Right lobe of liver (tissue), 6 donors: ENCODE measurements at regions not wholly inside any gene's neighbourhood (a gene's known extent, or its start where the extent isn't known, plus 50 kb on each side); places are given as distances from the start of the nearest gene placed in this dataset.

Experiments
- ATAC-seq, 4 donors: fragments of 200-7000 bp; cut with Tn5 transposase; one replicate each; pipeline ENCODE4 v1.9.1; 2020; ENCODE audit warnings: mild to moderate bottlenecking in 4 of 4, moderate library complexity in 4 of 4
- DNase-seq, 3 donors: peaks; one replicate each; pipeline ENCODE4 v3.0.0-alpha.2; 2020
- H3K27ac ChIP-seq, 3 donors: fragments of 200-600 bp; one replicate each; pipeline ENCODE4 v1.8.0; 2022
- H3K27me3 ChIP-seq, 2 donors: fragments of 200-600 bp; one replicate each; pipeline ENCODE4 v1.8.0; 2022
- H3K36me3 ChIP-seq, 4 donors: fragments of 200-600 bp; sonication (generic) in 1 of 4; one replicate each; pipeline versions ENCODE4 v1.5.1 to v1.8.0; 2017 to 2022; ENCODE audit warnings: control low read depth in 1 of 4
- H3K4me1 ChIP-seq, 4 donors: fragments of 200-600 bp; sonication (generic) in 1 of 4; one replicate each; pipeline versions ENCODE4 v1.5.1 to v1.8.0; 2017 to 2022; ENCODE audit warnings: control low read depth in 1 of 4
- H3K4me3 ChIP-seq, 3 donors: fragments of 200-600 bp; one replicate each; pipeline ENCODE4 v1.8.0; 2022
- H3K9me3 ChIP-seq, 4 donors: fragments of 200-600 bp; sonication (generic) in 1 of 4; one replicate each; pipeline versions ENCODE4 v1.5.1 to v1.8.0; 2017 to 2022; ENCODE audit warnings: control low read depth in 1 of 4
- CTCF ChIP-seq, 4 donors: fragments of 200-600 bp in 3 of 4; fragments of 450-650 bp in 1 of 4; IDR thresholded peaks; one replicate each; pipeline versions ENCODE4 v1.5.1 to v1.8.0; 2016 to 2022; ENCODE audit warnings: antibody characterized with exemption in 4 of 4, mild to moderate bottlenecking in 2 of 4
- POLR2A ChIP-seq: fragments of 450-650 bp; IDR thresholded peaks from one replicate; pipeline ENCODE4 v1.6.1; 2017; ENCODE audit warnings: antibody characterized with exemption, mild to moderate bottlenecking
- WGBS: methylation state at CpG from one replicate; pipeline ENCODE4 v1.1.6; 2018; ENCODE audit warnings: low coverage, low lambda C conversion rate; ENCODE audit not compliant: insufficient coverage; ENCODE audit errors: missing lambda C conversion rate; 5-methylcytosine and 5-hydroxymethylcytosine counted together
- intact Hi-C, 2 donors: fragments of 100-400 bp; cut with DNase I; formaldehyde crosslinking; loops; one replicate each; pipeline versions ENCODE4 v1.11.2 to v1.14.1; 2022
- donor health status: DM: no; HTN: yes; CAD: no.
- donor health status: DM: no; HTN: no; CAD: no.
- donor health status: DM: no; HTN: no; CAD: no.
- donor health status: DM: no; HTN: yes; CAD: no.
- donor health status: DM: no; HTN: yes; CAD: no.

- Histone ChIP-seq H3K36me3 (no peaks in the 10 kb centered on the region), H3K27ac (no peak overlapping the region), H3K27me3 (no peaks in the 10 kb centered on the region), H3K4me3 (no peak overlapping the region), H3K4me1 (no peaks in the 10 kb centered on the region), H3K9me3 (no peaks in the 10 kb centered on the region)
- no peak for TF ChIP-seq POLR2A
- no peak for TF ChIP-seq CTCF (IDR thresholded peaks at IDR 0.05)
- intact Hi-C loops = no loop called here
- DNase-seq (no peak), ATAC-seq (no peak)
- whole genome bisulfite sequencing = 41% methylated on average over 3 of the region's 3 CpGs
Measured at GRCh38 chr5:117299936-117300328, 725.3 kb upstream of the SEMA6A start.

GRCh38 chr5:117299224-117299935 is 724.8 kb upstream of the SEMA6A start:
- no peaks in the 10 kb centered on the region for H3K36me3 ChIP-seq
- H3K9me3 ChIP-seq = no peaks in the 10 kb centered on the region
- no peaks in the 10 kb centered on the region for H3K27me3 ChIP-seq
- 44% methylated on average over 5 of the region's 5 CpGs for WGBS
- DNase-seq (no peak), ATAC-seq (no peak)
- intact Hi-C loops = no loop called here
- TF ChIP-seq CTCF (IDR thresholded peaks at IDR 0.05) (no peak), POLR2A (no peak)
- H3K4me3 ChIP-seq = no peak overlapping the region
- no peak overlapping the region for H3K27ac ChIP-seq
- H3K4me1 ChIP-seq = no peaks in the 10 kb centered on the region

GRCh38 chr5:117296872-117297271 is 722.2 kb upstream of the SEMA6A start:
- H3K4me3 ChIP-seq = no peak overlapping the region
- no peak for TF ChIP-seq CTCF (IDR thresholded peaks at IDR 0.05)
- no peak for TF ChIP-seq POLR2A
- WGBS = 28% methylated on average over 2 of the region's 2 CpGs

GRCh38 chr5:117295941-117296340 is 721.3 kb upstream of the SEMA6A start:
- intact Hi-C loops = no loop called here
- ATAC-seq (no peak), DNase-seq (no peak)
- H3K36me3 ChIP-seq = no peaks in the 10 kb centered on the region
- 24% methylated on average over 1 of the region's 1 CpG for WGBS
- H3K27me3 ChIP-seq = no peaks in the 10 kb centered on the region
- TF ChIP-seq POLR2A (no peak), CTCF (IDR thresholded peaks at IDR 0.05) (no peak)
- H3K27ac ChIP-seq = no peak overlapping the region
- H3K4me3 ChIP-seq = no peak overlapping the region
- H3K4me1 ChIP-seq = no peaks in the 10 kb centered on the region
- H3K9me3 ChIP-seq = no peaks in the 10 kb centered on the region

More at GRCh38 chr5:117296872-117297271, 722.2 kb upstream of the SEMA6A start:
- DNase-seq (no peak), ATAC-seq (no peak)
- intact Hi-C loops = no loop called here
- H3K27ac ChIP-seq = no peak overlapping the region
- no peaks in the 10 kb centered on the region for H3K9me3 ChIP-seq
- no peaks in the 10 kb centered on the region for H3K27me3 ChIP-seq
- no peaks in the 10 kb centered on the region for H3K36me3 ChIP-seq
- no peaks in the 10 kb centered on the region for H3K4me1 ChIP-seq

GRCh38 chr5:117286813-117287212 is 712.2 kb upstream of the SEMA6A start:
- H3K4me1 ChIP-seq = no peaks in the 10 kb centered on the region
- intact Hi-C loops = no loop called here
- DNase-seq = no peak
- H3K9me3 ChIP-seq = no peaks in the 10 kb centered on the region
- ATAC-seq = no peak
- WGBS = 18% methylated on average over 1 of the region's 1 CpG
- no peak overlapping the region for H3K27ac ChIP-seq
- no peak overlapping the region for H3K4me3 ChIP-seq
- H3K27me3 ChIP-seq = no peaks in the 10 kb centered on the region
- H3K36me3 ChIP-seq = no peaks in the 10 kb centered on the region
- TF ChIP-seq POLR2A (no peak), CTCF (IDR thresholded peaks at IDR 0.05) (no peak)
